HepG2 (cell line): ENCODE measurements at regions not wholly inside any gene's neighbourhood (a gene's known extent, or its start where the extent isn't known, plus 50 kb on each side); places are given as distances from the start of the nearest gene placed in this dataset.

Experiments
- ATAC-seq: fragments of 200-7000 bp; cut with Tn5 transposase; 3 replicates; pipeline ENCODE4 v1.9.1; 2020; ENCODE audit warnings: mild to moderate bottlenecking, moderate library complexity
- BruUV-seq: library from RNA; stranded (reverse); fragments of 400-500 nt; replicated peaks from 2 replicates; lab custom pipeline; 2021; lab: Mats Ljungman, UMichigan
- CTCF ChIA-PET: fragments of 300-600 bp; formaldehyde crosslinking; extraction: SDS; loops from one replicate; lab custom pipeline; 2021; ENCODE audit warnings: low total read pairs, inconsistent platforms, low intra/inter-chr PET ratio; lab: Yijun Ruan, JAX
- POLR2A ChIA-PET: fragments of 350-600 bp; sonication (Branson Sonifier 250); formaldehyde crosslinking; loops from one replicate; lab custom pipeline; 2020; ENCODE audit warnings: antibody characterized with exemption, inconsistent platforms; lab: Yijun Ruan, JAX
- DNase-seq: peaks from one replicate; pipeline ENCODE4 v3.0.0-alpha.2; 2015; ENCODE audit warnings: low spot score
- FAIRE-seq: peaks from 3 replicates; lab custom pipeline; 2011; peaks lifted over from hg19 to GRCh38; lab: Jason Lieb, UNC
- H2AFZ ChIP-seq: one replicate; pipeline ENCODE4 v1.6.1; 2011; ENCODE audit warnings: low read length, inconsistent platforms
- H3K27ac ChIP-seq: fragments of 300-600 bp; 3 replicates; pipeline ENCODE4 v1.8.0; 2011; ENCODE audit warnings: mixed run types, mild to moderate bottlenecking, mixed read lengths, low read length, inconsistent platforms; ENCODE audit not compliant: insufficient read depth; ENCODE audit errors: extremely low read length
- H3K27me3 ChIP-seq, 2 experiments: fragments of 200-600 bp in 1 of 2; 2 replicates in 1 of 2; 3 replicates in 1 of 2; pipeline versions ENCODE4 v1.6.0 to v1.8.0; 2011; ENCODE audit warnings: low read length in 2 of 2, mild to moderate bottlenecking in 2 of 2, moderate library complexity in 2 of 2, inconsistent platforms in 1 of 2; ENCODE audit not compliant: insufficient read depth in 2 of 2, control insufficient read depth in 1 of 2
- H3K36me3 ChIP-seq, 2 experiments: fragments of 200-600 bp in 1 of 2; replicated peaks in 1 of 2; 2 replicates in 1 of 2; 3 replicates in 1 of 2; pipeline versions ENCODE4 v1.5.1 to v1.8.0; 2011; ENCODE audit warnings: low read length in 2 of 2, inconsistent platforms in 1 of 2; ENCODE audit not compliant: insufficient read depth in 2 of 2, control insufficient read depth in 1 of 2
- H3K4me1 ChIP-seq: 2 replicates; pipeline ENCODE4 v1.5.1; 2012; ENCODE audit warnings: low read length, inconsistent platforms; ENCODE audit not compliant: insufficient read depth
- H3K4me2 ChIP-seq: 2 replicates; pipeline ENCODE4 v1.6.0; 2011; ENCODE audit warnings: low read depth, low read length, inconsistent platforms
- H3K4me3 ChIP-seq, 3 experiments: fragments of 200-600 bp in 1 of 3; sonication (generic), shearing (Covaris generic) in 1 of 3; replicated peaks in 1 of 3; 2 replicates each; pipeline ENCODE4 v1.5.1; 2011 to 2016; ENCODE audit warnings: low read length in 3 of 3, inconsistent platforms in 2 of 3, low read depth in 2 of 3, mild to moderate bottlenecking in 2 of 3, control low read depth in 1 of 3, mixed read lengths in 1 of 3; ENCODE audit not compliant: insufficient read depth in 1 of 3
- H3K79me2 ChIP-seq: one replicate; pipeline ENCODE4 v1.6.1; 2011; ENCODE audit warnings: low read length, inconsistent platforms; ENCODE audit not compliant: insufficient read depth
- H3K9ac ChIP-seq: 2 replicates; pipeline ENCODE4 v1.6.0; 2011; ENCODE audit warnings: mild to moderate bottlenecking, low read depth, low read length, inconsistent platforms; ENCODE audit not compliant: insufficient read depth
- H3K9me3 ChIP-seq: 2 replicates; pipeline ENCODE4 v1.5.1; 2012; ENCODE audit warnings: mild to moderate bottlenecking, low read length
- H4K20me1 ChIP-seq: 2 replicates; pipeline ENCODE4 v1.6.0; 2011; ENCODE audit warnings: inconsistent platforms, mild to moderate bottlenecking, low read length, moderate library complexity; ENCODE audit not compliant: insufficient read depth
- AGO2 ChIP-seq: fragments of 200-400 bp; formaldehyde crosslinking; optimal IDR thresholded peaks from 2 replicates; pipeline ENCODE3; 2017; ENCODE audit warnings: mild to moderate bottlenecking, low read depth, low read length, moderate library complexity
- ARNTL ChIP-seq: sonication (generic); formaldehyde crosslinking; IDR thresholded peaks from 2 replicates; pipeline ENCODE4 v1.4.0; 2020; ENCODE audit warnings: mild to moderate bottlenecking, missing genetic modification reagents
- ELF3 ChIP-seq: IDR thresholded peaks from 2 replicates; pipeline ENCODE4 v1.6.1; 2016; ENCODE audit warnings: missing genetic modification reagents, missing compliant biosample characterization
- MIXL1 ChIP-seq: IDR thresholded peaks from 2 replicates; pipeline ENCODE4 v1.6.1; 2016
- RAD21 ChIP-seq: fragments of 450-650 bp; formaldehyde crosslinking; IDR thresholded peaks from 2 replicates; pipeline ENCODE4 v1.5.0; 2020; ENCODE audit warnings: mild to moderate bottlenecking
- SNAPC2 ChIP-seq: sonication (generic); formaldehyde crosslinking; IDR thresholded peaks from 2 replicates; pipeline ENCODE4 v1.8.1; 2022; ENCODE audit warnings: mild to moderate bottlenecking, missing genetic modification reagents
- U2AF2 ChIP-seq: fragments of 200-400 bp; formaldehyde crosslinking; IDR thresholded peaks from 2 replicates; pipeline ENCODE4 v1.6.1; 2017; ENCODE audit warnings: low read depth, mild to moderate bottlenecking, low read length
- ZBTB3 ChIP-seq: sonication (generic); formaldehyde crosslinking; IDR thresholded peaks from 2 replicates; pipeline ENCODE4 v1.4.0; 2020; ENCODE audit warnings: low read depth, mild to moderate bottlenecking, moderate library complexity, missing genetic modification reagents, borderline replicate concordance
- ZNF143 ChIP-seq: sonication (generic); formaldehyde crosslinking; IDR thresholded peaks from 2 replicates; pipeline ENCODE4 v1.4.0; 2020; ENCODE audit warnings: missing genetic modification reagents
- ZNF205 ChIP-seq: IDR thresholded peaks from 2 replicates; pipeline ENCODE4 v1.6.1; 2018; ENCODE audit warnings: missing biosample characterization, missing genetic modification reagents
- ZNF460 ChIP-seq: sonication (generic); formaldehyde crosslinking; IDR thresholded peaks from 2 replicates; pipeline ENCODE4 v1.5.1; 2020; ENCODE audit warnings: missing genetic modification reagents, mild to moderate bottlenecking, borderline replicate concordance
- ZNF567 ChIP-seq: sonication (generic); formaldehyde crosslinking; IDR thresholded peaks from 2 replicates; pipeline ENCODE4 v1.8.1; 2023; ENCODE audit warnings: mild to moderate bottlenecking, missing genetic modification reagents, borderline replicate concordance
- ZNF614 ChIP-seq: IDR thresholded peaks from 2 replicates; pipeline ENCODE4 v1.6.1; 2018; ENCODE audit warnings: missing biosample characterization, missing genetic modification reagents, inconsistent platforms, borderline replicate concordance
- WGBS: methylation state at CpG from one replicate; pipeline ENCODE4 v1.1.6; 2017; ENCODE audit warnings: low lambda C conversion rate; 5-methylcytosine and 5-hydroxymethylcytosine counted together
- in situ Hi-C: cut with HindIII; loops from 2 replicates; pipeline ENCODE4 v1.10.0; 2017; ENCODE audit warnings: low pct_unique_long_range_greater_than_20kb; ENCODE audit not compliant: extremely low pct_ligation_motif_present
- intact Hi-C: fragments of 100-400 bp; cut with micrococcal nuclease; formaldehyde crosslinking; loops from one replicate; pipeline ENCODE4 v1.10.0; 2022; ENCODE audit not compliant: unreplicated experiment
- TF ChIP-seq, protein P1 (sequence below): sonication (generic); formaldehyde crosslinking; IDR thresholded peaks from 2 replicates; pipeline ENCODE4 v1.4.0; 2020; ENCODE audit warnings: missing genetic modification reagents; ENCODE audit errors: not compliant biosample characterization

GRCh38 chr5:6195711-6196358 lies 182.5 kb downstream of the MED10 start:
- Histone ChIP-seq H3K79me2 (no peaks in the 10 kb centered on the region), H3K9me3 (no peaks in the 10 kb centered on the region), H3K9ac (no peak overlapping the region), H3K4me1 (no peaks in the 10 kb centered on the region), H3K36me3 (no peaks in the 10 kb centered on the region), H2AFZ (no peak overlapping the region), H3K4me2 (no peak overlapping the region), H3K27ac (no peak overlapping the region), H4K20me1 (no peaks in the 10 kb centered on the region), H3K4me3 (no peak overlapping the region), H3K27me3 (no peaks in the 10 kb centered on the region)
- POLR2A ChIA-PET, result no interaction called here
- WGBS, result 40% methylated on average over 9 of the region's 9 CpGs
- in situ Hi-C loops, result no loop called here
- intact Hi-C loops, result no loop called here
- FAIRE-seq, result no peak
- no peak for ATAC-seq
- BruUV-seq, result no TSS peak
- TF ChIP-seq AGO2 (no peak), ZBTB3 (CRISPR knock-in tag) (no peak), RAD21 (CRISPR knock-in tag) (no peak), ZNF460 (no peak), ZNF205 (CRISPR knock-in tag) (no peak), ARNTL (CRISPR knock-in tag) (no peak), ELF3 (no peak), MIXL1 (CRISPR knock-in tag) (no peak), U2AF2 (no peak), ZNF567 (CRISPR knock-in tag) (no peak), ZNF143 (CRISPR knock-in tag) (no peak), ZNF614 (CRISPR knock-in tag) (no peak), SNAPC2 (no peak)
- TF ChIP-seq, protein P1, sequence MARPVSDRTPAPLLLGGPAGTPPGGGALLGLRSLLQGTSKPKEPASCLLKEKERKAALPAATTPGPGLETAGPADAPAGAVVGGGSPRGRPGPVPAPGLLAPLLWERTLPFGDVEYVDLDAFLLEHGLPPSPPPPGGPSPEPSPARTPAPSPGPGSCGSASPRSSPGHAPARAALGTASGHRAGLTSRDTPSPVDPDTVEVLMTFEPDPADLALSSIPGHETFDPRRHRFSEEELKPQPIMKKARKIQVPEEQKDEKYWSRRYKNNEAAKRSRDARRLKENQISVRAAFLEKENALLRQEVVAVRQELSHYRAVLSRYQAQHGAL (CRISPR knock-in tag), result no peak
- TF ChIP-seq, all 625 proteins: peak for 0
- no peak for DNase-seq
- CTCF ChIA-PET, result no interaction called here
